Neural cell (in vitro differentiated cells): ENCODE measurements at regions not wholly inside any gene's neighbourhood (a gene's known extent, or its start where the extent isn't known, plus 50 kb on each side); places are given as distances from the start of the nearest gene placed in this dataset.

Experiments used
- H2AFZ ChIP-seq: fragments of 200-600, 300-800 bp; sonication (generic), shearing (Covaris generic); 2 replicates; pipeline ENCODE4 v1.6.0; 2014; ENCODE audit warnings: low read depth, mild to moderate bottlenecking, antibody characterized with exemption, low read length, moderate library complexity
- H3F3A ChIP-seq: fragments of 200-600 bp; shearing (Covaris generic); 2 replicates; pipeline ENCODE4 v1.6.1; 2016; ENCODE audit warnings: mild to moderate bottlenecking, moderate library complexity, mixed read lengths, antibody characterized with exemption, low read length; ENCODE audit not compliant: insufficient read depth, poor library complexity, severe bottlenecking
- H3K27ac ChIP-seq: fragments of 200-600, 300-800 bp; sonication (generic), shearing (Covaris generic); 2 replicates; pipeline ENCODE4 v1.5.1; 2014; ENCODE audit warnings: mild to moderate bottlenecking, low read length, moderate library complexity
- H3K27me3 ChIP-seq: fragments of 300-800, 200-600 bp; sonication (generic), shearing (Covaris generic); 2 replicates; pipeline ENCODE4 v1.6.0; 2014; ENCODE audit warnings: mild to moderate bottlenecking, low read depth, low read length, moderate library complexity; ENCODE audit not compliant: insufficient read depth
- H3K36me3 ChIP-seq: fragments of 300-800, 200-600 bp; sonication (generic), shearing (Covaris generic); 2 replicates; pipeline ENCODE4 v1.5.1; 2014; ENCODE audit warnings: mild to moderate bottlenecking, antibody characterized with exemption, low read length, moderate library complexity; ENCODE audit not compliant: insufficient read depth
- H3K4me2 ChIP-seq: fragments of 300-800, 200-600 bp; sonication (generic), shearing (Covaris generic); 2 replicates; pipeline ENCODE4 v1.6.0; 2014; ENCODE audit warnings: mild to moderate bottlenecking, low read length
- H3K4me3 ChIP-seq: fragments of 300-800, 200-600 bp; sonication (generic), shearing (Covaris generic); 2 replicates; pipeline ENCODE4 v1.5.1; 2014; ENCODE audit warnings: mild to moderate bottlenecking, low read length, moderate library complexity
- H3K79me2 ChIP-seq: fragments of 200-600 bp; shearing (Covaris generic); replicated peaks from 2 replicates; pipeline ENCODE4 v1.6.0; 2014; ENCODE audit warnings: mild to moderate bottlenecking, low read length, moderate library complexity; ENCODE audit not compliant: insufficient read depth
- H3K9ac ChIP-seq: fragments of 300-800, 200-600 bp; sonication (generic), shearing (Covaris generic); 2 replicates; pipeline ENCODE4 v1.6.1; 2016; ENCODE audit warnings: mild to moderate bottlenecking, low read length, mixed read lengths
- H3K9me2 ChIP-seq: fragments of 200-600 bp; shearing (Covaris generic); 2 replicates; pipeline ENCODE4 v1.6.1; 2016; ENCODE audit warnings: mild to moderate bottlenecking, low read length, mixed read lengths; ENCODE audit not compliant: insufficient read depth
- H3K9me3 ChIP-seq: fragments of 200-600, 300-800 bp; sonication (generic), shearing (Covaris generic); 2 replicates; pipeline ENCODE4 v1.6.1; 2016; ENCODE audit warnings: mild to moderate bottlenecking, mixed run types, low read length, moderate library complexity, mixed read lengths
- H4K20me1 ChIP-seq: fragments of 200-600 bp; shearing (Covaris generic); 2 replicates; pipeline ENCODE4 v1.6.1; 2016; ENCODE audit warnings: mild to moderate bottlenecking, mixed run types; ENCODE audit not compliant: insufficient read depth
- EP300 ChIP-seq: fragments of 450-650 bp; conservative IDR thresholded peaks from 2 replicates; pipeline ENCODE4 v1.6.1; 2014; ENCODE audit warnings: antibody characterized with exemption, mild to moderate bottlenecking, moderate library complexity; ENCODE audit not compliant: poor library complexity, severe bottlenecking
- EZH2 ChIP-seq: fragments of 200-600, 300-800 bp; shearing (Covaris generic), sonication (generic); IDR thresholded peaks from 2 replicates; pipeline ENCODE4 v1.6.1; 2014; ENCODE audit warnings: antibody characterized with exemption, low read length, borderline replicate concordance, mild to moderate bottlenecking; ENCODE audit not compliant: insufficient read depth, poor library complexity, severe bottlenecking
- MXI1 ChIP-seq: fragments of 450-650 bp; conservative IDR thresholded peaks from 2 replicates; pipeline ENCODE4 v1.6.1; 2014; ENCODE audit warnings: antibody characterized with exemption, mild to moderate bottlenecking; ENCODE audit not compliant: poor library complexity, severe bottlenecking
- POLR2AphosphoS5 ChIP-seq: IDR thresholded peaks from 2 replicates; pipeline ENCODE4 v1.6.1; 2012
- RAD21 ChIP-seq: fragments of 450-650 bp; conservative IDR thresholded peaks from 2 replicates; pipeline ENCODE4 v1.6.1; 2014; ENCODE audit warnings: antibody characterized with exemption, mild to moderate bottlenecking, moderate library complexity
- SMC3 ChIP-seq: fragments of 450-650 bp; conservative IDR thresholded peaks from 2 replicates; pipeline ENCODE4 v1.6.1; 2014; ENCODE audit warnings: antibody characterized with exemption, mild to moderate bottlenecking, moderate library complexity; ENCODE audit not compliant: poor library complexity
- TAF1 ChIP-seq: IDR thresholded peaks from 2 replicates; pipeline ENCODE4 v1.6.1; 2012; ENCODE audit warnings: low read depth
- TF ChIP-seq, protein P1 (sequence below): IDR thresholded peaks from 2 replicates; pipeline ENCODE4 v1.6.1; 2012; ENCODE audit warnings: borderline replicate concordance
- TF ChIP-seq, protein P2 (sequence below): fragments of 450-650 bp; IDR thresholded peaks from 2 replicates; pipeline ENCODE4 v1.5.1; 2014; ENCODE audit warnings: antibody characterized with exemption, mild to moderate bottlenecking, moderate library complexity; ENCODE audit not compliant: poor library complexity, severe bottlenecking

DNA sequence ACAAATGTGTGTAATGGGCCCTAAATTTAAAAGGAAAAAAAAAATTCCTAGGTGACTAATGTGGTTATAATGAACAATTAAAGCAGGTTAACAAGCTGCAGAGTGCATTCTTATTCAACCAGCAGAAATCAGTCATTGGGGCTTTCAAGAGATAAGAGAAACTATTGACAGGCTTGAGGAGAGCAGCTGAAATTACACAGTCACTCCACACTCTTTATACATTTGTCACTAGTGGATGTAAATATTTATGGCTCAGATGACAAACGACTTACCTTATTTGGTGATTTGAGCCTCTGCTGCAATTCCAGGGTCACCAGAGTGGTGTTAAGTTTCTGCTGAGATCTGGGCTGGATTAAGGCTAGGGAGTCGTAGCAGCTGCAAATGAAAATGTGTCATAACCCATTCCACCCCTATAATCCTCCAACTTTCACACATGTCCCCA lies 896.3 kb downstream of the TTLL7 start:
- Histone ChIP-seq H3F3A (no peaks in the 10 kb centered on the region), H3K4me2 (no peak overlapping the region), H3K9me3 (no peaks in the 10 kb centered on the region), H3K4me3 (no peak overlapping the region), H4K20me1 (no peaks in the 10 kb centered on the region), H3K79me2 (no peaks in the 10 kb centered on the region), H3K27me3 (no peaks in the 10 kb centered on the region), H3K9me2 (no peaks in the 10 kb centered on the region), H2AFZ (no peak overlapping the region), H3K9ac (no peak overlapping the region), H3K27ac (no peak overlapping the region), H3K36me3 (no peaks in the 10 kb centered on the region)
- TF ChIP-seq SMC3 (no peak), RAD21 (no peak), EZH2 (no peak), MXI1 (no peak), TAF1 (no peak), POLR2AphosphoS5 (no peak), EP300 (no peak)
- TF ChIP-seq, protein P1, sequence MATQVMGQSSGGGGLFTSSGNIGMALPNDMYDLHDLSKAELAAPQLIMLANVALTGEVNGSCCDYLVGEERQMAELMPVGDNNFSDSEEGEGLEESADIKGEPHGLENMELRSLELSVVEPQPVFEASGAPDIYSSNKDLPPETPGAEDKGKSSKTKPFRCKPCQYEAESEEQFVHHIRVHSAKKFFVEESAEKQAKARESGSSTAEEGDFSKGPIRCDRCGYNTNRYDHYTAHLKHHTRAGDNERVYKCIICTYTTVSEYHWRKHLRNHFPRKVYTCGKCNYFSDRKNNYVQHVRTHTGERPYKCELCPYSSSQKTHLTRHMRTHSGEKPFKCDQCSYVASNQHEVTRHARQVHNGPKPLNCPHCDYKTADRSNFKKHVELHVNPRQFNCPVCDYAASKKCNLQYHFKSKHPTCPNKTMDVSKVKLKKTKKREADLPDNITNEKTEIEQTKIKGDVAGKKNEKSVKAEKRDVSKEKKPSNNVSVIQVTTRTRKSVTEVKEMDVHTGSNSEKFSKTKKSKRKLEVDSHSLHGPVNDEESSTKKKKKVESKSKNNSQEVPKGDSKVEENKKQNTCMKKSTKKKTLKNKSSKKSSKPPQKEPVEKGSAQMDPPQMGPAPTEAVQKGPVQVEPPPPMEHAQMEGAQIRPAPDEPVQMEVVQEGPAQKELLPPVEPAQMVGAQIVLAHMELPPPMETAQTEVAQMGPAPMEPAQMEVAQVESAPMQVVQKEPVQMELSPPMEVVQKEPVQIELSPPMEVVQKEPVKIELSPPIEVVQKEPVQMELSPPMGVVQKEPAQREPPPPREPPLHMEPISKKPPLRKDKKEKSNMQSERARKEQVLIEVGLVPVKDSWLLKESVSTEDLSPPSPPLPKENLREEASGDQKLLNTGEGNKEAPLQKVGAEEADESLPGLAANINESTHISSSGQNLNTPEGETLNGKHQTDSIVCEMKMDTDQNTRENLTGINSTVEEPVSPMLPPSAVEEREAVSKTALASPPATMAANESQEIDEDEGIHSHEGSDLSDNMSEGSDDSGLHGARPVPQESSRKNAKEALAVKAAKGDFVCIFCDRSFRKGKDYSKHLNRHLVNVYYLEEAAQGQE = no peak
- TF ChIP-seq, protein P2, sequence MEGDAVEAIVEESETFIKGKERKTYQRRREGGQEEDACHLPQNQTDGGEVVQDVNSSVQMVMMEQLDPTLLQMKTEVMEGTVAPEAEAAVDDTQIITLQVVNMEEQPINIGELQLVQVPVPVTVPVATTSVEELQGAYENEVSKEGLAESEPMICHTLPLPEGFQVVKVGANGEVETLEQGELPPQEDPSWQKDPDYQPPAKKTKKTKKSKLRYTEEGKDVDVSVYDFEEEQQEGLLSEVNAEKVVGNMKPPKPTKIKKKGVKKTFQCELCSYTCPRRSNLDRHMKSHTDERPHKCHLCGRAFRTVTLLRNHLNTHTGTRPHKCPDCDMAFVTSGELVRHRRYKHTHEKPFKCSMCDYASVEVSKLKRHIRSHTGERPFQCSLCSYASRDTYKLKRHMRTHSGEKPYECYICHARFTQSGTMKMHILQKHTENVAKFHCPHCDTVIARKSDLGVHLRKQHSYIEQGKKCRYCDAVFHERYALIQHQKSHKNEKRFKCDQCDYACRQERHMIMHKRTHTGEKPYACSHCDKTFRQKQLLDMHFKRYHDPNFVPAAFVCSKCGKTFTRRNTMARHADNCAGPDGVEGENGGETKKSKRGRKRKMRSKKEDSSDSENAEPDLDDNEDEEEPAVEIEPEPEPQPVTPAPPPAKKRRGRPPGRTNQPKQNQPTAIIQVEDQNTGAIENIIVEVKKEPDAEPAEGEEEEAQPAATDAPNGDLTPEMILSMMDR = no peak

DNA sequence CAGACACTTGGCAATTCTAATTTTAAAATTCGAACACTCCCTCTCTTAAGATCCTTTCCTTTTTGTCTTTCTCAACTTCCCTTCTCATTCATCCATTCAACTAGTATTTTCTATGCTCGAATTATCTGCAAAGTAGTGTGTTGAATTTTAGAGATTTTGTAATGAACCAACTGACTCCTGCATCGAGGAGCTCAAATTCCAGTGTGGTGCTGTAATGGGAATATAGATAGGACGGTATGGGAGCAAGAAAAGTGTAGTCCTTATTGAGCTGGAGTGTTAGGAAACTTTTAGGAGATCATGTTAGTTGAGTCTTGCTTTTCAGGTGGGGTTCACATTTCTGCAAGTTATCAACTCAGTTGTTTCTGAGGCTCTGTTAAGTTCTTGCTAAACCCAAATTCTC lies 897.5 kb downstream of the TTLL7 start:
- no peaks in the 10 kb centered on the region for H3K9me2 ChIP-seq
- H3K27ac ChIP-seq = no peak overlapping the region
- no peaks in the 10 kb centered on the region for H3F3A ChIP-seq
- no peak overlapping the region for H3K4me3 ChIP-seq
- H3K9me3 ChIP-seq = no peaks in the 10 kb centered on the region
- TF ChIP-seq EP300 (no peak), SMC3 (no peak), EZH2 (no peak), TAF1 (no peak), POLR2AphosphoS5 (no peak), MXI1 (no peak), RAD21 (no peak)
- TF ChIP-seq, protein P1 = no peak
- TF ChIP-seq, protein P2 = no peak
- no peaks in the 10 kb centered on the region for H3K27me3 ChIP-seq
- H2AFZ ChIP-seq = no peak overlapping the region
- no peaks in the 10 kb centered on the region for H3K79me2 ChIP-seq
- no peaks in the 10 kb centered on the region for H4K20me1 ChIP-seq
- H3K4me2 ChIP-seq = no peak overlapping the region
- H3K36me3 ChIP-seq = no peaks in the 10 kb centered on the region
- no peak overlapping the region for H3K9ac ChIP-seq
